Retinal pigment epithelial cell (primary cell): ENCODE measurements at regions not wholly inside any gene's neighbourhood (a gene's known extent, or its start where the extent isn't known, plus 50 kb on each side); places are given as distances from the start of the nearest gene placed in this dataset.

ENCODE experiments used
- DNase-seq: peaks from one replicate; pipeline ENCODE4 v3.0.0-alpha.2; 2010; ENCODE audit warnings: low read depth
- H3K4me3 ChIP-seq: 2 replicates; pipeline ENCODE4 v1.5.1; 2011; ENCODE audit warnings: mild to moderate bottlenecking, low read length, control low read depth, moderate library complexity
- TF ChIP-seq, protein P1 (sequence below): conservative IDR thresholded peaks from 2 replicates; pipeline ENCODE4 v1.5.1; 2011; ENCODE audit warnings: low read depth, low read length, control low read depth, inconsistent platforms

DNA sequence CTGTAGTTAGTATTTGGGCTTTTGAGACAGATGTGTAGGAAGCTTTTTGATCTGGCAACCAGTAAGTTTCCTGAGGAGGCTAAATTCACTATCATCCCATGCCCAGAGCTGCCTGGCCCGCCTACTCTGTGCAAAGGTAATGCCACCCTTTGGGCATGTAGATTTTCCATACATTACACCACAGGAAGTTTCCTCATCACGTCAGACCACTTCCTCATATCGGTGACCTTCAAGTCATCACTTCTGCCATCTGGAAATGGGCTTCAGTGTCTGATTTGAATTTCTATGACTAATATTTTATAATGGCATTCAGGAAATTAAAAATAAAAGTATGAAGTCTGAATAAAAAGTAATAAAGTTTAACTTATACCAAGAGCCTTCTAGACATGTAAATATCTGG lies 825.4 kb downstream of the DCDC2C start:
- no peak overlapping the region for H3K4me3 ChIP-seq
- TF ChIP-seq, protein P1, sequence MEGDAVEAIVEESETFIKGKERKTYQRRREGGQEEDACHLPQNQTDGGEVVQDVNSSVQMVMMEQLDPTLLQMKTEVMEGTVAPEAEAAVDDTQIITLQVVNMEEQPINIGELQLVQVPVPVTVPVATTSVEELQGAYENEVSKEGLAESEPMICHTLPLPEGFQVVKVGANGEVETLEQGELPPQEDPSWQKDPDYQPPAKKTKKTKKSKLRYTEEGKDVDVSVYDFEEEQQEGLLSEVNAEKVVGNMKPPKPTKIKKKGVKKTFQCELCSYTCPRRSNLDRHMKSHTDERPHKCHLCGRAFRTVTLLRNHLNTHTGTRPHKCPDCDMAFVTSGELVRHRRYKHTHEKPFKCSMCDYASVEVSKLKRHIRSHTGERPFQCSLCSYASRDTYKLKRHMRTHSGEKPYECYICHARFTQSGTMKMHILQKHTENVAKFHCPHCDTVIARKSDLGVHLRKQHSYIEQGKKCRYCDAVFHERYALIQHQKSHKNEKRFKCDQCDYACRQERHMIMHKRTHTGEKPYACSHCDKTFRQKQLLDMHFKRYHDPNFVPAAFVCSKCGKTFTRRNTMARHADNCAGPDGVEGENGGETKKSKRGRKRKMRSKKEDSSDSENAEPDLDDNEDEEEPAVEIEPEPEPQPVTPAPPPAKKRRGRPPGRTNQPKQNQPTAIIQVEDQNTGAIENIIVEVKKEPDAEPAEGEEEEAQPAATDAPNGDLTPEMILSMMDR: no peak
- no peak for DNase-seq

DNA sequence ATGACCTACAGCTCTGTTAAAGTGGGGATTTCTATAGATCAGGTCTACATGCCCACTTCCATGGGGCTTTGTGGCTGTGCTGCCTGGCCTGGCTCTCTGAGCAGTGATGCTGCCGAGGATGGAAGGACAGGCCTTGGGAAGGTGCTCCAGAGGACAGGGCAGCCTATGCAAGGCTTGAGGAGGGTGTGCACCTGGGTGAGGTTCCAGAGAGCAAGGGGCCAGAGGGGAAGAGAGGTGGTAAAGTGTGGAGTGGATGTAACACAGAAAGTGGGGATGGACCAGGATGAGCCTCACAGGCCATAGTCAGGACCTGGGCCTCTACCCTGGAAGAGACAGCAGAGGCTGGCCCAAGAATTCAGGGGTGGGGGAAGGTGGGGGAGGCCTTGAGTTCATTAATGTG lies 826.4 kb downstream of the DCDC2C start:
- H3K4me3 ChIP-seq: no peak overlapping the region
- TF ChIP-seq, protein P1: no peak
- no peak for DNase-seq

DNA sequence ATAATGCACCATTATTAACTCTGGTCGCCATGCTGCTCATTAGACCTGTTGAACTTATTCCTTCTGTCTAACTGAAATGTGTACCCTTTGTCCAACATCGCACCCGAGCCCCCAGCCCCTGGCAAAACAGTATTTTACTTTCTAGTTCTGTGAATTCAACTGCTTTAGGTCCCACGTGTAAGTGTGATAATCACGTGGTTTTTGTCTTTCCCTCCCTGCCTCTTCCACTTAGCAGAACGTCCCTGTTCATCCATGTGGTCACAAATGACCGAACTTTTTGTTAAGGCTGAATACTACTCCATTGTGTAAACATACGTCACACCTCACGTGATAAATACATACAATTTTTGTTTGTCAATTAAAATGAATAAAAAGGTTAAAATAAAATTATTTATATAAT lies 826.9 kb downstream of the DCDC2C start:
- TF ChIP-seq, protein P1: no peak
- DNase-seq: no peak
- H3K4me3 ChIP-seq: no peak overlapping the region

DNA sequence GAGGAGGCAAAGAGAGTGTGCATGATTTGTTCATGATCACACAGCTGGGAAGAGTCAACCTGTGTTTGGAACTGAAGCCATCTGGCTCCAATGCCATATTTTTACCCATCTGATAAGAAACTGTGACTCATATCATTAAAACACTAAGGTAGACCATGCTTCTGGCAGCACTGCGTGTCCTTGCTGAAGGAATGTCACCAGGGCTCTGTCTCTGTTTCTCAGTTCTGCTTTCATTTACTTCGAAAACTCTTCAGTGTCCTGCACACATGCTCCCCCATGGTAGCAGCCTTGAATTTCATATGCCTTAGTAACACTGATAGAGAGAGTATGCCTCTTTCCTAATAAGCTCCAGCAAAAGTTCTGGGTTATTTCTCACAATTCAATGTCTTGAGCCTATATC lies 830.4 kb downstream of the DCDC2C start:
- TF ChIP-seq, protein P1: no peak
- H3K4me3 ChIP-seq: no peak overlapping the region
- no peak for DNase-seq

DNA sequence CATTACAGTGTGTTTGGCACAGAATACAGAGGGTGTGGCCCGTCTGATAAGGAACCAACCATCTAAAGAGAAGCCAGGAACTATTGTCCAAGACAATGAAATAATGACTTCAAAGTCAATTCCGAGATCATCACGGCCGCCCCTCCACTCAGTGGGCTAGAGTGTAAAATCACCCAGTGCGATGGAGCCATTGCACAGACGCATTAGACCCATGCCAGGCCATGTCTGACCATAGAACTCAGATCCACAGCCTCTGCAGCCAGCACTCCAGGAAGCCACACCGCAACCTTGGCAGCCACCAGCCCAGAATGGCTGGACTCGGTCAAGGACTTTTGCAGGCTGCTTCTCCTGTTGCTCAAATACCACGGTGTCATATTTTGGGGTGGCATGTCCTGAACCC lies 835.7 kb downstream of the DCDC2C start:
- H3K4me3 ChIP-seq: no peak overlapping the region
- DNase-seq: no peak
- TF ChIP-seq, protein P1: no peak

DNA sequence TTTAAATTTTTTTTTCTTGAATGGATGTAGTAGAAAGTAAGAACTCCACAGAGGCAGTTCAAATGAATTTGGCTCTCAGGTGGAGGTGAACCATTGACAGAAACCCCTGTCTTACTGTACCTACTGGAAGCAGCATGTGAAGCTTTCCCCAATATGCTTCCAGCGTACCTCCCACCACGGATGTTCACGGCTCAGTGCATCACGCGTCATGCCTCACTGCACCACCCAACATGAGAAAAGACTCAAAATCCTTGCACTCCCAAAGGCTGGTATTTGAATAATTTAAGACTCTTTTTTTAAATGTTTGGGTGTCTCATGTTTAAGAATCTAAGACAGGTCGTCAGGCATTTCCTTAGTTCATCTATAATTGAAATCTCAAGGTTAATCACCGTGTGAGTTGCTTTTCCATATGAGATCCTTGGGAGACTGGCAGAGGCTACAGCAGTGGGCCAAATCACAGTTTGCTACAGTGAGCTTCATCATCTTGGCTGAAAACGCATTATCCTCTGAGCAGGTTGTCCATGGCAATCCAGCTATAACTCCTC lies 846.4 kb downstream of the DCDC2C start:
- TF ChIP-seq, protein P1: no peak
- no peak for DNase-seq
- H3K4me3 ChIP-seq: no peak overlapping the region

DNA sequence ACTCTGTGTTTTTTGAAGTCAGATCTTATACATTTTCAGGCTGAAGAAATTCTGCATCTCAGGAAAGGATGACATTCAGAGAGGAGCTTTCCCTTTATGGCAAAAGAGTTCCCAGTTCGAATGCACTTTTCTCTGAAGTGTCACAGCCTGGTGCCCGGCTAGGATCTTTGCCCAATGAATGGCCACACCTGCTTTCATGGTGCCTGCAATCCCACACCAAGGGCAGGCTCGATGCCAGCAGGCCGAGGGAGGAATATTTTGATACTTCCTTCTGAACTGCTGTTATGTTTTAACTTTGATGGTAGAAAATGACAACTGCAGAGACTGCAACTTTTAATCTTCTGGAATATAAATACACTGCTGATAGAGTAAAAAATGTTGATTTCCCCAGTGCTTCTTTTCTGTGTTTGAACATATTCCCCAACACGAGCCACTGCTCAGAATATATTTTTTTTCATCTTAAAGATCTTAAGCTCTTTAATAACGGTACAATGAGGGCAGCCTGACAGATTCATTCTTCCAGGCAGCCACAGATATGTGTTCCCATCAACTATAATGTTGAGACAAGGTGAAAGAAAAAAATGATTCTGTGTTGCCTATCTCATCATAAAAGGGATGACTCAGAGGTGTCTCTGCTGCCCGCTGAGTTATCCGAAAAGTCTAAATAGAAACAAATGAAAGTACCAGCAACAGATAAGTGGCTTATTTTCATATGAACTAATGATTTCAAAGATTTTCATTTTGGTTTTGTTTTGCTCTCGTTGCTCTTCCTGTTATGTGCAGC lies 848.5 kb downstream of the DCDC2C start:
- no peak for DNase-seq
- H3K4me3 ChIP-seq: no peak overlapping the region
- TF ChIP-seq, protein P1: no peak
